ENCODE measurements at regions not wholly inside any gene's neighbourhood (a gene's known extent, or its start where the extent isn't known, plus 50 kb on each side); places are given as distances from the start of the nearest gene placed in this dataset.

DNA sequence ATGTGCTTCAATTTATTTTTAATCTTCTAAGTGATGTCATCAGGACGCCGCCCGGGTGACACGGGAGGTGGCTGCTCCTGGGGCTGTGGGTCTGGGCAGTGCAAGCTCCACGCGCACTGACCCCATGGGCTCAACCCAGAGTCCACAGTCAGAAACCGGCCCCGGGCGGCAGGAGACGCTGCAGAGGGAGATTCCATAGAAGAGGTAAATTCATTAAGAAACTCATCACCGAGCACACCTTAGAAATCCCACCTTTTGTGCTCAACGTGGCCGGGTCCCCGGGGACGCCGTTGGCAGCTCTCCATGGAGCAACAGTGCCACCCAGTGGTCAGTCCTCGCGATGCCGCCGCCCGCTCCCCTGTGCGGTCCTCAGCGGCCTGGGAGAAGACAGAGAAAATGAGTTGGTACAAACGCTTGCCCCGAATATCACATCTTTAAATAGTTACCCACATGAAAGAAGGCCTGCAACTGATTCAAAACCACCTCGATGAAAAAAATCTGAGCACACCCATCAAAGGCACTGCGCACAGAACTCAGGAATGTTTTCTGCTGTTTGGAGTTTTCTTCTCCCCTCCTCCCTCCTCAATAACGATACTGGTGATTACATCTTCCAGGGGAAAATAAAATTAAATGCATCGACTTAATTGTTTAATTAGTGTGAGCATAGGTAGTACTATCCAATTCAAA, 92.6 kb downstream of the CMPK2 start:
- ATAC-seq (ENCODE audit: low read depth): peak; percentile 71
- TF ChIP-seq, protein P1, sequence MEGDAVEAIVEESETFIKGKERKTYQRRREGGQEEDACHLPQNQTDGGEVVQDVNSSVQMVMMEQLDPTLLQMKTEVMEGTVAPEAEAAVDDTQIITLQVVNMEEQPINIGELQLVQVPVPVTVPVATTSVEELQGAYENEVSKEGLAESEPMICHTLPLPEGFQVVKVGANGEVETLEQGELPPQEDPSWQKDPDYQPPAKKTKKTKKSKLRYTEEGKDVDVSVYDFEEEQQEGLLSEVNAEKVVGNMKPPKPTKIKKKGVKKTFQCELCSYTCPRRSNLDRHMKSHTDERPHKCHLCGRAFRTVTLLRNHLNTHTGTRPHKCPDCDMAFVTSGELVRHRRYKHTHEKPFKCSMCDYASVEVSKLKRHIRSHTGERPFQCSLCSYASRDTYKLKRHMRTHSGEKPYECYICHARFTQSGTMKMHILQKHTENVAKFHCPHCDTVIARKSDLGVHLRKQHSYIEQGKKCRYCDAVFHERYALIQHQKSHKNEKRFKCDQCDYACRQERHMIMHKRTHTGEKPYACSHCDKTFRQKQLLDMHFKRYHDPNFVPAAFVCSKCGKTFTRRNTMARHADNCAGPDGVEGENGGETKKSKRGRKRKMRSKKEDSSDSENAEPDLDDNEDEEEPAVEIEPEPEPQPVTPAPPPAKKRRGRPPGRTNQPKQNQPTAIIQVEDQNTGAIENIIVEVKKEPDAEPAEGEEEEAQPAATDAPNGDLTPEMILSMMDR (IDR thresholded peaks at IDR 0.05): peak; percentile 59
- no peak overlapping the region for H3K4me3 Mint-ChIP-seq

DNA sequence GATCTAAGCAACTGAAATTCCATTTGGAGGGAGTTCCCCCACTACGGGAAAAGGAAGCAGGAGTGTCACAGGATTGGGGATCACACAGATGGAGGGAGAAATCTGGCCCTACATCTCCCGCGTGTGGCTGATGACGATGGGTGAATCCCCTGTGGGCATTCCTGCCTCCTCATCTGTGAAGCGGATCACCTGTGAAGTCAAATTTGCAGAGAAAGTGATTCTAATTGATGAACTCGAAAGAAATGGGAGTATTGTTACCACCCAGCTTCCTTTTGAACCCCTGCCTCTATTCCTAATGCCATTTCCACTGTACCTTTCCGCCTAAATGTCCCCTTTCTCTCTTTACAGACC, 92.0 kb downstream of the CMPK2 start:
- no peak overlapping the region for H3K27ac Mint-ChIP-seq
- TF ChIP-seq, protein P1 (IDR thresholded peaks at IDR 0.05): no peak
- H3K4me1 Mint-ChIP-seq: peaks cover 7% of the 10 kb centered on the region
- H3K27me3 Mint-ChIP-seq: peaks cover 19% of the 10 kb centered on the region
- no peaks in the 10 kb centered on the region for H3K9me3 Mint-ChIP-seq
- no peaks in the 10 kb centered on the region for H3K36me3 Mint-ChIP-seq (ENCODE audit: low read depth)
- ATAC-seq (ENCODE audit: low read depth): no peak
- intact Hi-C loops (cut with micrococcal nuclease): no loop called here
- H3K4me3 Mint-ChIP-seq: no peak overlapping the region
- CTCF ChIA-PET: interaction anchor here (1.1 kb wide), 1 partner anchor 9 kb away, joined by 3 read pairs; no protein-coding TSS in a partner anchor
- no peak for DNase-seq
- POLR2A ChIA-PET: no interaction called here

More for the DNA sequence above, 92.6 kb downstream of the CMPK2 start:
- Mint-ChIP-seq H3K36me3 (ENCODE audit: low read depth) (no peaks in the 10 kb centered on the region), H3K27me3 (peaks cover 19% of the 10 kb centered on the region), H3K4me1 (peaks cover 7% of the 10 kb centered on the region), H3K9me3 (no peaks in the 10 kb centered on the region), H3K27ac (no peak overlapping the region)
- CTCF ChIA-PET: interaction anchor here (0.8 to 1.1 kb wide), 2 partner anchors 10 to 16 kb away, joined by 3 to 4 read pairs; no protein-coding TSS in a partner anchor
- DNase-seq: peak; percentile 62
- POLR2A ChIA-PET: no interaction called here
- intact Hi-C loops (cut with micrococcal nuclease): no loop called here

DNA sequence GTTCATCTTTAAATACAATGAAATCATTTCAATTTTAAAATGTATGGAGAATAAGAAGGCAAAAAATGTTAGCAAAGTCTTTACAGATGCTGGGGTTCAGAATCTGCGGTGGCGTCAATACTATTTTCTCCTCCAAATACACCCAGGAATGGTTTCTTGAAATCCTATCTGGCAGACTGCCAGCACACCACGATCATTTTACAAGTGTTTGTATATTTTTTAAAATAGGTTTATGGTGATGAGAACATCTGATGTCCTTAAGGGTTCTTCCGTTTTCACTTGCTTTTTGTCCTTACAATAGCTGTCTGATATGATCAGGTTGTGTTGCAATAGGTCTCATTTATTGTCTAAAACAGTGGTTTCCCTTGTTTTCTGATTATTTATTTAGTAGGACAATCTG, 89.6 kb downstream of the CMPK2 start:
- no peak for DNase-seq
- no peaks in the 10 kb centered on the region for H3K9me3 Mint-ChIP-seq
- TF ChIP-seq, protein P1 (IDR thresholded peaks at IDR 0.05): no peak
- no peak overlapping the region for H3K4me3 Mint-ChIP-seq
- H3K27me3 Mint-ChIP-seq: peaks cover 19% of the 10 kb centered on the region
- ATAC-seq (ENCODE audit: low read depth): no peak
- no peaks in the 10 kb centered on the region for H3K36me3 Mint-ChIP-seq (ENCODE audit: low read depth)
- H3K4me1 Mint-ChIP-seq: peaks cover 17% of the 10 kb centered on the region
- H3K27ac Mint-ChIP-seq: no peak overlapping the region
- POLR2A ChIA-PET: no interaction called here
- intact Hi-C loops (cut with micrococcal nuclease): no loop called here
- CTCF ChIA-PET: no interaction called here

DNA sequence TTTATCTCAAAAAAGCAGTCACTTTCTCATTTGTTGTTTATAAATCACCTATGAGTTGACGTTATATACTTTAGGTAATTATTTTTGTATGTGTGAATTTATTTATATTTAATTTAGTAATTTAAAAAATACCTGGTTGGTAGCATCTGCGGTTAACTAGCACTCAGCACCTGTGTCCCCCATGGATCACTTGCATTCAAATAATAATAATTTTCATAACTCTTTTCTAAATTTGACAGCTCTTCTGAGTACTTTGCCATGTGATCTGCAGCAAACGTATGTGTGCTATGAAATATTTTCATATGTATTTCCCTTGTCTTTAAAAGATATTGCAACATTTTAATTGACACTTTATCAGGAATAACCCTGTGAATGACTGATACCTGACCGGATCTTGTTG, 88.1 kb downstream of the CMPK2 start:
- ChIA-PET POLR2A (no interaction called here), CTCF (no interaction called here)
- TF ChIP-seq, protein P1 (IDR thresholded peaks at IDR 0.05): no peak
- DNase-seq: no peak
- no peak for ATAC-seq (ENCODE audit: low read depth)
- H3K27me3 Mint-ChIP-seq: peaks cover 19% of the 10 kb centered on the region
- intact Hi-C loops (cut with micrococcal nuclease): no loop called here
- no peaks in the 10 kb centered on the region for H3K9me3 Mint-ChIP-seq
- no peaks in the 10 kb centered on the region for H3K36me3 Mint-ChIP-seq (ENCODE audit: low read depth)
- H3K4me3 Mint-ChIP-seq: no peak overlapping the region
- H3K4me1 Mint-ChIP-seq: peaks cover 25% of the 10 kb centered on the region
- H3K27ac Mint-ChIP-seq: no peak overlapping the region

DNA sequence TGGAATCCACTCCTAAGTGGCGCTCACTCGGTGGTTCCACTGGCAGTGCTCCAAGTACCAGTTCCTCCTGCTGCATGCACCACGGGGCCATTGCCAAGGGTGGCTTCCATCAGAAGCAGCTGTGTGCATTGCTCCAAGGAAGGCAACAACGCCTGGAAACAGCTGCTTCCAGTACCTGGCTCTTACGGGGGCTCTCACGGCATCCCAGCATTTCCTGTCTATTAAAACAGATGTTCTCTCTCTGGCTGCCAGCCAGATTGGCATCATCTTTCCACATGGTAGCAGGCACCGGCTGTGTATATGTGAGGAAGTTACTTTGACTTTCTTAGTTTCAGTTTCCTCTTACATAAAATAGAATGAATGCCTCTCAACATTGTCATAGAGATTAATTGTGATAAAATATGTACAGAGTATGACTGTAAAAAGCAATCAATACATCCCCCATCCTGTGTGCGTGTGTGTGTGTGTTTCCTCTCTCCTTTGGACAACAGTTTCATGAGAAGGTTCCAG, 84.9 kb downstream of the CMPK2 start:
- Mint-ChIP-seq H3K9me3 (no peaks in the 10 kb centered on the region), H3K27ac (peak overlapping the region; percentile 42), H3K36me3 (ENCODE audit: low read depth) (no peaks in the 10 kb centered on the region), H3K27me3 (peaks cover 4% of the 10 kb centered on the region), H3K4me3 (peak overlapping the region; percentile 54), H3K4me1 (peaks cover 18% of the 10 kb centered on the region)
- intact Hi-C loops (cut with micrococcal nuclease): no loop called here
- ATAC-seq (ENCODE audit: low read depth) (peak; percentile 62), DNase-seq (no peak)
- POLR2A ChIA-PET: no interaction called here
- TF ChIP-seq, protein P1 (IDR thresholded peaks at IDR 0.05): no peak
- CTCF ChIA-PET: no interaction called here

Measured in activated B cell treated with CpG ODN at 0.5 μM for 24 hours (primary cell).